ES-I3 (cell line): ENCODE measurements at regions not wholly inside any gene's neighbourhood (a gene's known extent, or its start where the extent isn't known, plus 50 kb on each side); places are given as distances from the start of the nearest gene placed in this dataset.

Source experiments
- H3K36me3 ChIP-seq: 2 replicates; pipeline ENCODE4 v1.6.1; 2013; ENCODE audit warnings: mild to moderate bottlenecking, low read length, control low read depth, moderate library complexity; ENCODE audit not compliant: insufficient read depth
- H3K4me1 ChIP-seq: 2 replicates; pipeline ENCODE4 v1.6.1; 2013; ENCODE audit warnings: mild to moderate bottlenecking, control low read depth, low read length; ENCODE audit not compliant: insufficient read depth
- H3K9ac ChIP-seq: 2 replicates; pipeline ENCODE4 v1.6.1; 2013; ENCODE audit warnings: low read depth, mild to moderate bottlenecking, low read length, moderate library complexity
- H3K9me3 ChIP-seq: 2 replicates; pipeline ENCODE4 v1.6.1; 2013; ENCODE audit warnings: mild to moderate bottlenecking, low read length, moderate library complexity; ENCODE audit not compliant: control insufficient read depth, insufficient read depth

DNA sequence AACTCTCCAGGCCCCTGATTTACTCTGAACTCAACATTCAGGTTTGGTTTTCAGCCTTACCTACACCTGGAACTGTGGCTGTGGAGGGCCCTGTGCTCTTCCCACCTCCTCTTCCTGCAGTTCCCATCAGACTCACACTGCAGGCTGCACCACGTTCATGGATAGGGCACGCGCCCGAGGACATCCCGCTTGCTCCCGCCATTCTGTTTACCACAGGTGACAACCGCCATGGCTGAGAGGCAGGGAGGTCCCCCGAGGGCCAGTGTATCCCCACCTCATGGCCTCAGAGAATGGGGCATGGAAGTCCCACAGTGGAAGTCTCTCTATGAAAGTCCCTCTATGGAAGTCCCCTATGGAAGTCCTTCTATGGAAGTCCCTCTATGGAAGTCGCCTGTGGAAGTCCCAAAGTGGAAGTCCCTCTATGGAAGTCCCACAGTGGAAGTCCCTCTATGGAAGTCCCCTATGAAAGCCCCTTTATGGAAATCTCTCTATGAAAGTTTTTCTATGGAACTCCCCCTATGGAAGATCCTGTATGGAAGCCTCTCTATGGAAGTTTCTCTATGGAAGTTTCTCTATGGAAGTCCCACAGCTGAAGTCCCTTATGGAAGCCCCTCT, 358.4 kb upstream of the SALL3 start:
- H3K4me1 ChIP-seq: no peaks in the 10 kb centered on the region
- no peaks in the 10 kb centered on the region for H3K36me3 ChIP-seq
- H3K9ac ChIP-seq: no peak overlapping the region
- peaks cover 4% of the 10 kb centered on the region; the same call in 1 of the 2 replicates for H3K9me3 ChIP-seq

DNA sequence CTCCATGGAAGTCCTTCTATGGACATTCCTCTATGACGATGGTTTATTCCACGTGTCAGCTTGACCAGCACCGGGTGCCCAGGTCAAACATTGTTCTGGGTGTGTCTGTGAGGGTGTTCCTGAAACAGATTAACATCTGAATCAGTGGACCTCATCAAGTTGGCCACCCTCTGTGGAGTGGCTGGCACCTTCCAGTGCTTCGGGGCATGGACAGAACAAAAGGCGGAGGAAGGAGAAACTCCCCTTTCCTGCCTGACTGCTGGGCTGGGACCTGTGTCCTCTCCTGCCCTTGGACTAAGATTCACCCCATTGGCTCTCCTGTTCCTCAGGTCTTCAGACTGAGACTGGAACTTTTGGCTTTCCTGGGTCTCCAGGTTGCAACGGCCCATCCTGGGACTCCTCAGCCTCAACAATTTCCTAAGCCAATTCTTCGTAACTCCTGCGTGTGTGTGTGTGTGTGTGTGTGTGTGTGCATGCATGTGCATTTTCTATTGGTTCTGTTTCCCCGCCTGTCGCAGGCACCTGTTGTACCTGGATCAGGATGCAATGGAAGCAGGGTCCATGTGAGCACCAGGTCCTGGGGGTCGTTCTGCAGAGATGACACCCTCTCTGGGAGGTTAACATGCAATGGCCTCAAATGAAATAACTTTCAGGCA, 357.2 kb upstream of the SALL3 start:
- H3K36me3 ChIP-seq: no peaks in the 10 kb centered on the region
- H3K9me3 ChIP-seq: no peaks in the 10 kb centered on the region; the same call in 1 of the 2 replicates
- H3K9ac ChIP-seq: no peak overlapping the region
- H3K4me1 ChIP-seq: no peaks in the 10 kb centered on the region

DNA sequence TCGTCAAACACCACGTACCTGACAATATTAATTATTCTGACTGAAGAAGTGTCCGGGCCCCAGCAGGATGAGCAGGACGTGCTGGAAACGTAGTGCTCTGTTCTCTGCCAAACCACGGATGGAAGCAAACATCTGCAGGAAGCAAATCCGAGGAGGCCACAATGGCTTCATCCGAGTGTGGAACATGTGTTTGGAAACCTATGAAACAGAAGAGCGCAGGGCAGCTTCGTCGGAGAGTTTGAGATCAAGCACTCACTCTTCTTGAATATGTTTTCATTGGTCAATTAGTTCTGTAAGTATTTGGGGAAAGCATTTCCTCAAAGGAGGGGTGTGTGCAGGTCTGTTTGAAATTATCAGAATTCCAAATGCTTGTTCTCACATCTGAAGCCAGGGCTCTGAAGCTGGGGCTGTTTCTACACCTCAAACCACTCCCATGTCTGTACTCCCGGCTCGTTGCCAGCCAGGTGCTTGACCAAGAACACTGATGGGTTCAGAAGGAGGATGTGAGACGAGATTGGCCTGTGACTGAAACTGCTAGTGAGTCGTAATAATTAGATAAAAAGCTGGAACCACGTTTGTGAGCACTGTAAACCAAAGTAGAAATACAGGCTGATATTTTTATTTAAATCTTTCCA, 356.6 kb upstream of the SALL3 start:
- H3K36me3 ChIP-seq: no peaks in the 10 kb centered on the region
- H3K9me3 ChIP-seq: no peaks in the 10 kb centered on the region; the same call in 1 of the 2 replicates

DNA sequence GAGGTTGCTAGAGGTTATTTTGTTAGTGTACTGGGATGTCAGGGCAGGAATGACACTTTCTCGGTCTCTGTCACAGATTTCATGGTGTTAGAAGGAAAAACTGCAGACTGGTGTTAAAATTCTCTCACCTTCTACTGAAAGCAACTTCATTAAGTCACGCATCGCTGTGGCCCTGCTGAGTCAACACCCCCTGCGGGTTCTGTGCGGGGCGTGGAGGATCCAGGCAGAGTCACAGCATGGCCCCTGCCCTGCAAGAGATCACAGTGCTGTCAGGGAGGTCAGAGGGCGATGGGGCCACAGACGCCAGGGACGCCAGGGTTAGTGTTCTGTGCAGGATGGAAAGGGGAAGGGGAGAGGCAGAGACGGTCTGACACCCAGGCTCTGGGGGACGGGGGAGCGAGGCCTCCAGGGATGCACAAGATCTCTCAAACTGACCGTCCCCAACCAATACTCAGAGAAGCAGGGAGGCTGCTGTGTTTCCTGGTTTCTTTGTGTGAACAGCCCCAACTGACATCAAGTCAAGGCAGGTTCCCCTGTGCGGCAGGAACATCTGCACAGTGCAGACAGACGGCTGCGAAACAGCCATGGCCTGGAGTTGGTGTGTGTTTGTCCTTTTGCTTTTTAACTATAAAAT, 354.9 kb upstream of the SALL3 start:
- H3K4me1 ChIP-seq: no peaks in the 10 kb centered on the region
- H3K9me3 ChIP-seq: no peaks in the 10 kb centered on the region; the same call in 1 of the 2 replicates
- no peaks in the 10 kb centered on the region for H3K36me3 ChIP-seq
- no peak overlapping the region for H3K9ac ChIP-seq

More for the DNA sequence above, 356.6 kb upstream of the SALL3 start:
- H3K9ac ChIP-seq: no peak overlapping the region
- no peaks in the 10 kb centered on the region for H3K4me1 ChIP-seq

DNA sequence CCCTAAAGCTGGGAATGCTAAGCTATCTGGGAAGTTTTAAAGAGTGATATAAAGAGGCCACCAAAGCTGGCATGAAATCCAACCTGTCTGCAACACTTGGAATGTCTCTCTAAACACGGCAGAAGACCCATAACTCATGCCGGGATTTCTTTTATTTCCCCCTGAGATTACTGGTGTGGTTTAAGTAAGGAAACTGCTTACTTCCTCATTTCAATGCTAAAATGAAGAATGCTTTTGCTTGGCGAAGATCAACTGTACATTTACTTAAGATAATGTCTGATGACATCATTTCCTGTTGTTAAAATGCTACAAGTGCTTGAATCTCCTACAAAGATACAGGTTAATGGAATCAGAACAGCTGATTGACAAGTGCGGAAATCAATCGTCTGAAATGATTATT, 353.8 kb upstream of the SALL3 start:
- Histone ChIP-seq H3K4me1 (no peaks in the 10 kb centered on the region), H3K36me3 (no peaks in the 10 kb centered on the region), H3K9me3 (no peaks in the 10 kb centered on the region; the same call in 1 of the 2 replicates), H3K9ac (no peak overlapping the region)

DNA sequence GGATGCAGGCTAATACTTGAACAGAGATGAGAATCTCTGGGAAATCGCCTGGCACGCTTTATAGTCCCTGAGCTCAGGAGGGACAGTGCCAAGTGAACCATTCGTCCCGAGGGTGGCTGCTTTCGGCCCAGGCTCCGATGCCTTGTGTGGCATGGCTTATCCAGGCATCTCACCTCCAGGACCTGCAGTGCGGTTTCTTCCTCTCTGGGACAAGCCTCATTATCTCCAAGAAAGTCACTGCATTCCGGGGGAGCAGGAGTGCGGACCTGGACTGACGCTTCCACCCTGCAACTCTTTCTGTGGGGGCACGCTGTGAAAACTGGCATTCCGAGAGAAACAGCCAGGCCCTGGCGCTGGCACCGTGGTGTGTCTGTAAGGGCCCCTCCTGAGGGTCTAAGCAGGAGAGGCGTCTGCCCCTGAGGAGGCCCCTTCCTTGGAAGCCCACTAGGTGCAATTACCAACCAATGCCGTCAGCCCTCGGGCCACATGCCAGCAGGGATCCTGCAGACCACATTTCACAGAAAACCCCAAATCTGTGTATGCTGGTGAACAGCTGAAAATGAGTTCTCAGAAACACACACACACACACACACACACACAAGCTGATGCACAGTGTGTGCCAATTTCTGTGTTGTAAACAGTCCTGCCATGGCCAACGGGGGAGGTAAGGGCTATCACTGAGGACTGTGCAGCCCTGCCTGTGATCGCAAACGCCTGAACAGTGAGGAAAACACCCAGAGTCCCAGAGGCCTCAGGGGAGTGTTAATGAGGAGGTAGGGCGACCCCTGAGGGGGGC, 351.9 kb upstream of the SALL3 start:
- Histone ChIP-seq H3K9me3 (no peaks in the 10 kb centered on the region; the same call in 1 of the 2 replicates), H3K9ac (no peak overlapping the region), H3K4me1 (no peaks in the 10 kb centered on the region), H3K36me3 (no peaks in the 10 kb centered on the region)

DNA sequence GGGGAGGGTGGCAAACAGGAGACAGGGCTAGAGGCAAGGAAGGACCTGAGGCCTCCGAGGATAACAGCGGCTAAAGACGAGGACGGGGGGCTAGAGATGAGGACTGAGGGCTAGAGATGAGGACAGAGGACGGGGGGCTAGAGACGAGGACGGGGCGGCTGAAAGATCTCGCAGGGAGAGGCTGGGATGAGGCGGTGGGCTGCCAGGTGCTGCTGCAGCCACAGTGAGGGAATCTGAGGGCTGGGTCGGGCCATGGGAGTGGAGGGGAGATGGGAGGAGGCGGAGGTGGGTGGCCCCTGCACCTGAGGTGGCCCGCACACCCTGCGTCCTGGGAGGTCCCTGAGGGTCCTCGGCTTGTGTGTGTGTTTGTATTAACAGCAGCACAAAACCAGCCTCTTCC, 350.2 kb upstream of the SALL3 start:
- Histone ChIP-seq H3K9ac (no peak overlapping the region), H3K4me1 (no peaks in the 10 kb centered on the region), H3K9me3 (no peaks in the 10 kb centered on the region), H3K36me3 (no peaks in the 10 kb centered on the region)

DNA sequence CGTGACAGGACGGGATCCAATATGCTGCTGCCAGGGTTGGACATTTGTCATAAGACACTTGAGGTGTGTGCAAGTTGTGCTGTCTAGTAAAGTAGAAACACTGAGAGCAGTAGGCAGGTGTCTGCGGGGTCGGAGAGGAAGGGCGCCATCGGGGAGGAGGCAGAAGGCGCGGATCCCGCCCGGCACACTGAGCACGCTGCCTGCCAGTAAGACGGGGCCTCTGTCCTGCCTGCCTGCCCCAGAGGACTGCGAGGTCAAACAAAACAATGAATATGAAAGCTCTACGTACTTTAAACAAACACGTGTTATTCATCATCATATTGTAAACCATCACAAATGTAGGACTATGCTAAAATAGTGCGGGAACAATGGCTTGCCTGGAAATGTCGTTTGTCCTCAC, 349.3 kb upstream of the SALL3 start:
- no peaks in the 10 kb centered on the region for H3K4me1 ChIP-seq
- H3K9me3 ChIP-seq: no peaks in the 10 kb centered on the region
- no peak overlapping the region for H3K9ac ChIP-seq
- H3K36me3 ChIP-seq: no peaks in the 10 kb centered on the region

DNA sequence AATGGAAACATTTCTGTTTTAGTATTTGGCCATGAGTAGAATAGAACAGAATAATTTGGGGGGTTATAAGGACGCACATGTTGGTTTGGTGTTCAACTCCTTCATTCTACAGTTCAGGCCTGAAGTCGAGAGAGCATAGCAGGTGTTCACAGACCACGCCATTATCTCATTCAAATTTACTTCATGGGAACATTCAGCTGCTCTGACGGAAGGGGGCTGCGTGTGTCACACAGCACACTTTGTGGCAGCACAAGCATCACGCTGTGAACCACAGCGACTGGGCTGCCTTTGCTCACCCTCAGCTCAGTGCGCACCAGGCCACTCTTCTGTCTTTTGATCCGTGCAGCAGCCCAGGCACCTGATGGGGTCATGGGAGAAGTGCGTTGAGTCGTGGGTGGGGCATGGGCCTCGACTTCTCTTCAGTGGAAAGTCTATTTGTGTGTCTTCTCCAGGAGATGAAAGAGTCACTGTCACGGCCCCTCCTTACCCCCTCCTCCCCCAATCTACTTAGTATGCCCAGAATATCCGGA, 348.6 kb upstream of the SALL3 start:
- H3K4me1 ChIP-seq: no peaks in the 10 kb centered on the region
- no peaks in the 10 kb centered on the region for H3K36me3 ChIP-seq
- no peak overlapping the region for H3K9ac ChIP-seq
- no peaks in the 10 kb centered on the region for H3K9me3 ChIP-seq

DNA sequence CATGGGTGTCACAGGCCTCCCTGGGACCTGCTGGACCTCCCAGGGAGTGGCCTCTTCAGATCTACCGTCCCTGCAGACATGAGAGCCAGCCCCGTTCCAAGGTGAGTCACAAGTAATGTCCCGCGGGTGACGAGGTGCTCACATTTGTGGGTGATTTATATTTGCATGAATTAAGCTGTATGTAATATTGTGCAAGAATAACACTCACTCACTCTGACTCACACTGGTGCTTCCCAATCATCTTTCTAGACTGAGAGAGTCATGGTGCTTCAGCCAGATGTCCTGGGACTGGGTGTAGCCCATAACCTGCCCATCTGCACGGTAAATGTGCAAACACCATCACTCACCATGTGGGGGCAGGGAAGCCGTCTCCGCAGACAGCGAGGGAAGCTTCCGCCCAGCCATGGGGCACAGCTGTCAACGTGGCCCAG, 347.5 kb upstream of the SALL3 start:
- Histone ChIP-seq H3K36me3 (no peaks in the 10 kb centered on the region), H3K9ac (no peak overlapping the region), H3K9me3 (no peaks in the 10 kb centered on the region), H3K4me1 (no peaks in the 10 kb centered on the region)

DNA sequence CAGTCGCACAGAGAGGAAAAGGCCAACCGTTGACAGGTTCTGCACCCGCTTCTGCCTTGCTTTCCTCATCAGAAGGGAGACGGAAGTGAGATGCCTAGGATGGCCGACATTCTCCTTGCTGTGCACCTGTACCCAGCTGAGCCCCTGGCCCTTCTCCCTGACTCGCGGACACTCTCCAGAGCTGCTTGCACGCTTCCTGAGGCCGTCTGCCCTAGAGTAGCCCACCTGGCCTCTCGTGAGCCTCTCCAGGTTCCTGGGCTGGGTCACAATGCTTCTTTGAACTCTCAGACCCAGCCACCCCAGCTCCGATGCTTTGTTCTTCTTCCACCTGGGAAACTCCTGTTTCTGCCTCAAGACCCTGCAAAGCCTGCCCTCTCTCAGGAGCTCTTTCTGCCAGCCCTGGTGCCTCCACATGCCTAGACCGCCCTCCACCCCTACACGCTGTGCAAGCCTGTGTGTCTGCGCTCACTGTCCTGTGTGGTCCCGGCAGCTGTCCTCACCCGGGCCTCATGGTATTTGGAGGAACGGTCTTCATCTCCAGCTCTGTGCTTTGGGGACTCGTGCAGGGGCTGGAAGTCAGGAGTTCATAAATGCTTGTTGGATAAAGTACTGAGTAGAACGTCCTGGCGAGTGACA, 345.4 kb upstream of the SALL3 start:
- H3K9me3 ChIP-seq: no peaks in the 10 kb centered on the region

DNA sequence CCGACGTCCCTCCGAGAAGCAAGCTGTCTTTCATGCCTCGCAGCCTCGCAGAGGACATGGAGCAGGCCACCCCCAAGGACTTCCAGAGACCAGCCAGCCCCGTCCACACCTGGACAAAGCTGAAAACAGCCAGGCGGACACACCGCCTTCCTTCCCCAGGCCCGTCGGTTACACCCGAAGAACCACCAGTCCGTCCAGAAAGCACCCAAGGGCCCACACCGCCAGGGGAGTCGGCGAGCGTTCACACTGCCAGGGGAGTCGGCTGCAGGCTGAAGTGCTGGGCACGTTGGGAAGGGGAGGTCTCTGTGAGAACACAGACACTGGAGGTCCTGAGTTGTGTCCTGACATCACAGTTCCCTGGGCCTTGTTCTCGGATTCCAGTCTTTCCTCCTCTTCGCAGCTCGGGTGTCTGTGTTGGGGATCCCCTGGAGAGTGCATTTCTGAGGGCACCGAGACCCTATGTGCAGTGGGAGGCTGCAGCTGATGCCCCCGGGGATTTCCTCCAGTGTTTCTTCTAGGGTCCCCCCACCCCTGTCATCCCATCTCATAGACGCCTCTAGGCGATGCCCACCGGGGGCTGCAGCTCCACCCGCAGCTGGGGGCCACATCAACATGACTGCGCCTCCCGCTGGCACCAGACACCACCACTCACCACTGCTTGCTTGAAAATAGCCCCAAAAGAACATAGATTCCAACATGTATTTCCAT, 344.4 kb upstream of the SALL3 start:
- H3K4me1 ChIP-seq: no peaks in the 10 kb centered on the region
- no peaks in the 10 kb centered on the region for H3K36me3 ChIP-seq
- no peaks in the 10 kb centered on the region for H3K9me3 ChIP-seq

More for the DNA sequence above, 345.4 kb upstream of the SALL3 start:
- H3K36me3 ChIP-seq: no peaks in the 10 kb centered on the region
- H3K9ac ChIP-seq: no peak overlapping the region
- no peaks in the 10 kb centered on the region for H3K4me1 ChIP-seq

DNA sequence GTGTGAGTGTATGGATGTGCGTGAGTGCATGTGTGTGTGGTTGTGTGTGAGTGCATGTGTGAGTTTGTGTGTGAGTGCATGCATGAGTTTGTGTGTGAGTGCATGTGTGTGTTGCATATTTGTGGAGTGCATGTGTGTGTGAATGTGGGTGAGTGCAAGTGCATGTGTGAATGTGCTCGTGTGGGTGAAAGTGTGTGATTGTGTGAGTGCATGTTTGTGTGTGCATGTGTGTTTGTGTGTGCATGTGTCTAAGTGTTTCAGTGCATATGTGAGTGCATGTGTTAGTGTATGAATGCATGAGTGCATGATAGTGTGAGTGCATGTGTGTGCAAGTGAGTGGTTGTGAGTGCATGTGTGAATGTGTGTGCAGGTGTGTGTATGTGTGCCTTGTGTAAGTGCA, 343.4 kb upstream of the SALL3 start:
- Histone ChIP-seq H3K9me3 (no peaks in the 10 kb centered on the region), H3K9ac (no peak overlapping the region), H3K4me1 (no peaks in the 10 kb centered on the region), H3K36me3 (no peaks in the 10 kb centered on the region)

More for the DNA sequence above, 344.4 kb upstream of the SALL3 start:
- no peak overlapping the region for H3K9ac ChIP-seq
